ENCODE measurements at regions not wholly inside any gene's neighbourhood (a gene's known extent, or its start where the extent isn't known, plus 50 kb on each side); places are given as distances from the start of the nearest gene placed in this dataset.

GRCh38 chr3:69490235-69490634 lies 104.3 kb upstream of the FRMD4B start (continued):
- TF ChIP-seq, protein P1, sequence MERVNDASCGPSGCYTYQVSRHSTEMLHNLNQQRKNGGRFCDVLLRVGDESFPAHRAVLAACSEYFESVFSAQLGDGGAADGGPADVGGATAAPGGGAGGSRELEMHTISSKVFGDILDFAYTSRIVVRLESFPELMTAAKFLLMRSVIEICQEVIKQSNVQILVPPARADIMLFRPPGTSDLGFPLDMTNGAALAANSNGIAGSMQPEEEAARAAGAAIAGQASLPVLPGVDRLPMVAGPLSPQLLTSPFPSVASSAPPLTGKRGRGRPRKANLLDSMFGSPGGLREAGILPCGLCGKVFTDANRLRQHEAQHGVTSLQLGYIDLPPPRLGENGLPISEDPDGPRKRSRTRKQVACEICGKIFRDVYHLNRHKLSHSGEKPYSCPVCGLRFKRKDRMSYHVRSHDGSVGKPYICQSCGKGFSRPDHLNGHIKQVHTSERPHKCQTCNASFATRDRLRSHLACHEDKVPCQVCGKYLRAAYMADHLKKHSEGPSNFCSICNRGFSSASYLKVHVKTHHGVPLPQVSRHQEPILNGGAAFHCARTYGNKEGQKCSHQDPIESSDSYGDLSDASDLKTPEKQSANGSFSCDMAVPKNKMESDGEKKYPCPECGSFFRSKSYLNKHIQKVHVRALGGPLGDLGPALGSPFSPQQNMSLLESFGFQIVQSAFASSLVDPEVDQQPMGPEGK (CRISPR knock-in tag; IDR thresholded peaks at IDR 0.05; ENCODE audit: borderline replicate concordance) = no peak
- TF ChIP-seq ZNF79 (CRISPR knock-in tag; IDR thresholded peaks at IDR 0.05; ENCODE audit: low read depth) (no peak), CREB1 (IDR thresholded peaks at IDR 0.05) (no peak), CREB1 (CRISPR knock-in tag; IDR thresholded peaks at IDR 0.05) (no peak), ZNF174 (CRISPR knock-in tag; IDR thresholded peaks at IDR 0.05) (no peak), ZNF274 (IDR thresholded peaks at IDR 0.05; ENCODE audit: borderline replicate concordance, low read depth, low read length) (no peak), PREB (CRISPR knock-in tag; IDR thresholded peaks at IDR 0.05) (no peak)

DNA sequence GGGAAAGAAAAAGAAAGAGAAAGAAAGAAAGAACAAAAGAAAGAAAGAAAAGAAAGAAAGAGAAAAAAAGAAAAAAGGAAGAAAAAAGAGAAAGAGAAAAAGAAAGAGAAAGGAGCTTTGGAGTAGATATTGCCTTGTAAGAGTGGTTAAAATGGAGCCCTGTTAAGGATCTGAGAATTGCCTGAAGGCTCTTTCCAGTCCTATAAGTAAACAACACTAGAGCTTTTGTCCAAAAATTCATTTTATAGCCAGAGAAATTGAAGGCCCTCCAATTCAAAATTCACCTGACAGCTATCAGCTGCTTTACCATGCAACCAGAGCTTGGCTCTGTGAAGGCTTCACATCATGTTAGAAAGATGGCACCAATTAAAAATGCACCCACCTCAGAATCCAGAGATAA lies 102.1 kb upstream of the FRMD4B start:
- ATAC-seq = no peak
- intact Hi-C loops (cut with micrococcal nuclease) = no loop called here
- TF ChIP-seq YY1 (IDR thresholded peaks at IDR 0.05; ENCODE audit: borderline replicate concordance in 1 of 3, control insufficient read depth in 1 of 3, extremely low read depth in 1 of 3, insufficient read depth in 3 of 3, insufficient read length in 1 of 3, insufficient replicate concordance in 2 of 3, low read depth in 1 of 3, low read length in 2 of 3) = no peak
- no peak for TF ChIP-seq CC2D1A (IDR thresholded peaks at IDR 0.05)
- no peak for TF ChIP-seq SREBF2 (CRISPR knock-in tag; IDR thresholded peaks at IDR 0.05)
- TF ChIP-seq TRIM24 (IDR thresholded peaks at IDR 0.05) = no peak
- TF ChIP-seq ZNF436 (CRISPR knock-in tag; IDR thresholded peaks at IDR 0.05) = no peak
- TF ChIP-seq ZNF830 (CRISPR knock-in tag; IDR thresholded peaks at IDR 0.05) = no peak
- TF ChIP-seq, protein P2, sequence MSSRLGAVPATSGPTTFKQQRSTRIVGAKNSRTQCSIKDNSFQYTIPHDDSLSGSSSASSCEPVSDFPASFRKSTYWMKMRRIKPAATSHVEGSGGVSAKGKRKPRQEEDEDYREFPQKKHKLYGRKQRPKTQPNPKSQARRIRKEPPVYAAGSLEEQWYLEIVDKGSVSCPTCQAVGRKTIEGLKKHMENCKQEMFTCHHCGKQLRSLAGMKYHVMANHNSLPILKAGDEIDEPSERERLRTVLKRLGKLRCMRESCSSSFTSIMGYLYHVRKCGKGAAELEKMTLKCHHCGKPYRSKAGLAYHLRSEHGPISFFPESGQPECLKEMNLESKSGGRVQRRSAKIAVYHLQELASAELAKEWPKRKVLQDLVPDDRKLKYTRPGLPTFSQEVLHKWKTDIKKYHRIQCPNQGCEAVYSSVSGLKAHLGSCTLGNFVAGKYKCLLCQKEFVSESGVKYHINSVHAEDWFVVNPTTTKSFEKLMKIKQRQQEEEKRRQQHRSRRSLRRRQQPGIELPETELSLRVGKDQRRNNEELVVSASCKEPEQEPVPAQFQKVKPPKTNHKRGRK (tag; IDR thresholded peaks at IDR 0.05) = 0 out of 2 replicates have a peak, but pooled peaks have one; percentile 34
- TF ChIP-seq CTCF (IDR thresholded peaks at IDR 0.05 in 2 of 3, conservative IDR thresholded peaks at IDR 0.05 in 1 of 3; ENCODE audit: insufficient read depth in 2 of 3, low read depth in 1 of 3, low read length in 3 of 3) = no peak

More for the DNA sequence above, 102.1 kb upstream of the FRMD4B start:
- H3K27ac ChIP-seq (ENCODE audit: extremely low read depth, low read depth, low read length) = no peak overlapping the region
- no peaks in the 10 kb centered on the region for H3K4me1 ChIP-seq (replicated peaks in 1 of 2; ENCODE audit: control insufficient read depth in 2 of 2, insufficient read depth in 2 of 2, low read length in 2 of 2)
- CTCF ChIA-PET (ENCODE audit: low intra/inter-chr PET ratio) = no interaction called here
- no peak overlapping the region for H3K4me3 ChIP-seq
- no peak overlapping the region for H3K4me2 ChIP-seq (ENCODE audit: insufficient read depth, low read length)
- no peaks in the 10 kb centered on the region for H3K27me3 ChIP-seq (ENCODE audit: control insufficient read depth in 2 of 2, insufficient read depth in 2 of 2, low read length in 2 of 2)
- no peaks in the 10 kb centered on the region for H3K9me1 ChIP-seq (ENCODE audit: control insufficient read depth, insufficient read depth, low read length)
- FAIRE-seq (no peak), DNase-seq (ENCODE audit: extremely low read depth in 1 of 4, low spot score in 3 of 4) (no peak)
- H4K20me1 ChIP-seq (replicated peaks; ENCODE audit: control insufficient read depth, insufficient read depth, low read length) = no peaks in the 10 kb centered on the region
- no TSS peak for BruUV-seq (replicated peaks)
- no peaks in the 10 kb centered on the region for H3K9me3 ChIP-seq (replicated peaks; ENCODE audit: control insufficient read depth, insufficient read depth, low read depth, low read length)
- in situ Hi-C loops (cut with MboI) = no loop called here
- H3K79me2 ChIP-seq (ENCODE audit: control insufficient read depth, insufficient read depth, low read length) = no peaks in the 10 kb centered on the region
- no peak overlapping the region for H2AFZ ChIP-seq (ENCODE audit: low read depth, low read length)
- no peak overlapping the region for H3K9ac ChIP-seq (ENCODE audit: insufficient read depth in 1 of 2, low read depth in 2 of 2, low read length in 2 of 2)
- POLR2A ChIA-PET = interaction anchor here (1.2 kb wide), 1 partner anchor 9 kb away, joined by 3 read pairs; no protein-coding TSS in a partner anchor
- H3K36me3 ChIP-seq (ENCODE audit: control insufficient read depth, insufficient read depth, low read length) = no peaks in the 10 kb centered on the region
